Activated CD8-positive, alpha-beta memory T cell treated with anti-CD3 and anti-CD28 coated beads for 36 hours (primary cell): ENCODE measurements at regions not wholly inside any gene's neighbourhood (a gene's known extent, or its start where the extent isn't known, plus 50 kb on each side); places are given as distances from the start of the nearest gene placed in this dataset.
"Not testable (repeated sequence)": the region's sequence is repeated elsewhere in the genome, so short reads cannot be mapped to it uniquely, and the experiment has no call there.

Source experiments
- CTCF ChIA-PET: fragments of 350-600 bp; sonication (Branson Sonifier 250); formaldehyde crosslinking; loops from one replicate; lab custom pipeline; 2021; ENCODE audit warnings: antibody characterized with exemption; lab: Charles Lee
- POLR2A ChIA-PET: fragments of 350-600 bp; sonication (Branson Sonifier 250); formaldehyde crosslinking; loops from one replicate; lab custom pipeline; 2021; ENCODE audit warnings: antibody characterized with exemption; lab: Charles Lee

- POLR2A ChIA-PET: no interaction called here
- CTCF ChIA-PET: no interaction called here
These were observed 139.9 kb upstream of the ADCY1 start for GRCh38 chr7:45434167-45434784.

- ChIA-PET CTCF (no interaction called here), POLR2A (no interaction called here)
These were observed 139.0 kb upstream of the ADCY1 start for GRCh38 chr7:45435131-45435530.

- CTCF ChIA-PET: no interaction called here
- POLR2A ChIA-PET: no interaction called here
These were observed 138.3 kb upstream of the ADCY1 start for GRCh38 chr7:45435846-45436245.

GRCh38 chr7:45440776-45441175 is 133.4 kb upstream of the ADCY1 start:
- POLR2A ChIA-PET, CTCF ChIA-PET: not testable (repeated sequence)

GRCh38 chr7:45443263-45443662 is 130.9 kb upstream of the ADCY1 start:
- CTCF ChIA-PET: no interaction called here
- POLR2A ChIA-PET: no interaction called here

GRCh38 chr7:45446195-45446944 is 127.8 kb upstream of the ADCY1 start:
- POLR2A ChIA-PET: no interaction called here

GRCh38 chr7:45447296-45447695 is 126.9 kb upstream of the ADCY1 start:
- ChIA-PET CTCF (no interaction called here), POLR2A (no interaction called here)

More at GRCh38 chr7:45446195-45446944, 127.8 kb upstream of the ADCY1 start:
- CTCF ChIA-PET: no interaction called here

- ChIA-PET POLR2A (no interaction called here), CTCF (no interaction called here)
These were observed 123.5 kb upstream of the ADCY1 start for GRCh38 chr7:45450571-45451204.

- CTCF ChIA-PET: no interaction called here
- POLR2A ChIA-PET: no interaction called here
These were observed 122.7 kb upstream of the ADCY1 start for GRCh38 chr7:45451342-45452035.

- POLR2A ChIA-PET: no interaction called here
- CTCF ChIA-PET: no interaction called here
These were observed 119.4 kb upstream of the ADCY1 start for GRCh38 chr7:45454771-45455170.

GRCh38 chr7:45455662-45456061 is 118.5 kb upstream of the ADCY1 start:
- ChIA-PET CTCF (no interaction called here), POLR2A (no interaction called here)

- ChIA-PET CTCF (no interaction called here), POLR2A (no interaction called here)
These were observed 118.1 kb upstream of the ADCY1 start for GRCh38 chr7:45456105-45456504.

- POLR2A ChIA-PET: no interaction called here
- CTCF ChIA-PET: no interaction called here
These were observed 117.2 kb upstream of the ADCY1 start for GRCh38 chr7:45456747-45457524.

GRCh38 chr7:45457591-45457990 is 116.6 kb upstream of the ADCY1 start:
- POLR2A ChIA-PET: no interaction called here
- CTCF ChIA-PET: no interaction called here

- POLR2A ChIA-PET: no interaction called here
- CTCF ChIA-PET: no interaction called here
These were observed 114.7 kb upstream of the ADCY1 start for GRCh38 chr7:45459476-45459875.

- CTCF ChIA-PET: no interaction called here
- POLR2A ChIA-PET: no interaction called here
These were observed 113.8 kb upstream of the ADCY1 start for GRCh38 chr7:45460379-45460778.

GRCh38 chr7:45461026-45461425 is 113.1 kb upstream of the ADCY1 start:
- POLR2A ChIA-PET: no interaction called here
- CTCF ChIA-PET: no interaction called here

GRCh38 chr7:45469103-45469502 is 105.1 kb upstream of the ADCY1 start:
- ChIA-PET POLR2A (no interaction called here), CTCF (interaction anchor here (0.6 kb wide), 1 partner anchor 1421 kb away, joined by 3 read pairs; no protein-coding TSS in a partner anchor)

GRCh38 chr7:45470031-45470430 is 104.1 kb upstream of the ADCY1 start:
- ChIA-PET CTCF (no interaction called here), POLR2A (no interaction called here)

- CTCF ChIA-PET: no interaction called here
- POLR2A ChIA-PET: no interaction called here
These were observed 94.4 kb upstream of the ADCY1 start for GRCh38 chr7:45479781-45480180.
